ENCODE measurements at regions not wholly inside any gene's neighbourhood (a gene's known extent, or its start where the extent isn't known, plus 50 kb on each side); places are given as distances from the start of the nearest gene placed in this dataset.

GRCh38 chr6:22134308-22134707 is 162.5 kb downstream of the PRL start:
- H3K79me2 ChIP-seq (ENCODE audit: insufficient read depth), result no peaks in the 10 kb centered on the region
- no peak overlapping the region for H2AFZ ChIP-seq (ENCODE audit: low read depth)
- H3K9me2 ChIP-seq, result no peaks in the 10 kb centered on the region
- H4K20me1 ChIP-seq (ENCODE audit: insufficient read depth), result no peaks in the 10 kb centered on the region
- H3F3A ChIP-seq (replicated peaks; ENCODE audit: insufficient read depth), result no peaks in the 10 kb centered on the region
- H3K27me3 ChIP-seq (ENCODE audit: insufficient read depth), result no peaks in the 10 kb centered on the region
- TF ChIP-seq CTCF (IDR thresholded peaks at IDR 0.05) (no peak), FOXJ3 (CRISPR knock-in tag; IDR thresholded peaks at IDR 0.05) (no peak), EP300 (IDR thresholded peaks at IDR 0.05; ENCODE audit: borderline replicate concordance in 1 of 2, low read depth in 1 of 2, low read length in 1 of 2) (no peak), RFX5 (IDR thresholded peaks at IDR 0.05; ENCODE audit: low read length) (no peak), PBX3 (IDR thresholded peaks at IDR 0.05) (no peak), TEAD4 (IDR thresholded peaks at IDR 0.05; ENCODE audit: borderline replicate concordance, insufficient read depth) (no peak), MXI1 (IDR thresholded peaks at IDR 0.05; ENCODE audit: low read depth, low read length) (no peak), FOXM1 (IDR thresholded peaks at IDR 0.05; ENCODE audit: low read depth) (no peak), REST (IDR thresholded peaks at IDR 0.05; ENCODE audit: low read depth, low read length) (no peak), RXRA (IDR thresholded peaks at IDR 0.05; ENCODE audit: borderline replicate concordance, low read depth) (no peak), MAX (IDR thresholded peaks at IDR 0.05; ENCODE audit: low read depth) (no peak), USF2 (IDR thresholded peaks at IDR 0.05; ENCODE audit: borderline replicate concordance, low read depth, low read length) (no peak), POLR2AphosphoS5 (IDR thresholded peaks at IDR 0.05; ENCODE audit: low read depth, low read length) (no peak), TAF1 (IDR thresholded peaks at IDR 0.05; ENCODE audit: borderline replicate concordance, low read depth, low read length) (no peak), USF1 (IDR thresholded peaks at IDR 0.05; ENCODE audit: borderline replicate concordance, low read depth) (no peak), GATA2 (CRISPR knock-in tag; IDR thresholded peaks at IDR 0.05) (no peak), RCOR1 (IDR thresholded peaks at IDR 0.05; ENCODE audit: low read length) (no peak), YY1 (IDR thresholded peaks at IDR 0.05; ENCODE audit: low read depth) (no peak), SMC3 (IDR thresholded peaks at IDR 0.05; ENCODE audit: low read depth, low read length) (no peak), ELF1 (IDR thresholded peaks at IDR 0.05) (no peak)
- DNase-seq, result no peak
- H3K4me2 ChIP-seq, result no peak overlapping the region
- H3K36me3 ChIP-seq (replicated peaks in 1 of 2; ENCODE audit: control insufficient read depth in 1 of 2, insufficient read depth in 2 of 2, low read length in 1 of 2), result peaks cover 3 to 4% of the 10 kb centered on the region in 2 experiments
- peaks cover 0 to 2% of the 10 kb centered on the region in 2 experiments; a peak in 3 of 4 replicates for H3K4me1 ChIP-seq (ENCODE audit: control insufficient read depth in 1 of 2, insufficient read depth in 2 of 2, low read depth in 1 of 2, low read length in 1 of 2)
- peaks cover 7% of the 10 kb centered on the region; the same call in 1 of the 2 replicates for H3K9me3 ChIP-seq
- CTCF ChIA-PET, result no interaction called here
- no peak overlapping the region for H3K27ac ChIP-seq (ENCODE audit: low read depth in 2 of 2, low read length in 1 of 2)
- WGBS (ENCODE audit: low lambda C conversion rate), result 65% methylated on average over 3 of the region's 3 CpGs
- no peak overlapping the region for H3K4me3 ChIP-seq (ENCODE audit: low read depth in 2 of 2, low read length in 1 of 2)
- no peak overlapping the region for H3K9ac ChIP-seq
- POLR2A ChIA-PET, result no interaction called here
